ENCODE measurements at regions not wholly inside any gene's neighbourhood (a gene's known extent, or its start where the extent isn't known, plus 50 kb on each side); places are given as distances from the start of the nearest gene placed in this dataset.

DNA sequence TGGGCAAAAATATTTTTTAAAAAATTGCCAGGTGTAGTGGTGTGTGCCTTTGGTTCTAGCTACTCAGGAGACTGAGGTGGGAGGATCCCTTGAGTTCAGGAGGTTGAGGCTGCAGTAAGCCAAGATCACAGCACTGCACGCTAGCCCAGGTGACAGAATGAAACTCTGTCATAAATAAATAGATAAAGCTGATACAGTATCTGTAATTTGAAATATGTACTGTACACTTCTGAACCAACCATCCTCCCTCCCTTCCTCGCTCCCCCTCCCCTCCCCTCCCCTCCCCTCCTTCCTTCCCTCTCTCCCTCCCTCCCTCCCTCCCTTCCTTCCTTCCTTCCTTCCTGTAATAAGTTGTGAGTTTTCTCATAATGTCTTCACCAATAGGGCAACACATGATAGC, 208.4 kb upstream of the RBFOX1 start:
- Histone ChIP-seq H4K20me1 (ENCODE audit: control insufficient read depth, extremely low read depth, insufficient read depth, low read length) (no peaks in the 10 kb centered on the region), H3K4me1 (ENCODE audit: control insufficient read depth, extremely low read depth, insufficient read depth, low read length) (no peaks in the 10 kb centered on the region), H3K4me3 (ENCODE audit: control insufficient read depth in 2 of 3, extremely low read depth in 1 of 3, insufficient read depth in 2 of 3, low read depth in 1 of 3, low read length in 3 of 3) (no peak overlapping the region), H3K9me3 (ENCODE audit: control insufficient read depth, low read depth, low read length) (peaks cover 2% of the 10 kb centered on the region), H3K36me3 (ENCODE audit: control insufficient read depth in 2 of 2, extremely low read depth in 1 of 2, insufficient read depth in 2 of 2, low read length in 2 of 2) (no peaks in the 10 kb centered on the region), H3K27me3 (ENCODE audit: control insufficient read depth, extremely low read depth, insufficient read depth, low read length) (no peaks in the 10 kb centered on the region), H3K9ac (ENCODE audit: control insufficient read depth, extremely low read depth, insufficient read depth, low read length) (no peak overlapping the region), H3K4me2 (ENCODE audit: control insufficient read depth, extremely low read depth, insufficient read depth, low read depth, low read length) (no peak overlapping the region), H2AFZ (ENCODE audit: control insufficient read depth, low read length) (no peak overlapping the region), H3K79me2 (ENCODE audit: control insufficient read depth, insufficient read depth, low read length) (no peaks in the 10 kb centered on the region), H3K27ac (ENCODE audit: control insufficient read depth, insufficient read depth, low read length) (no peak overlapping the region), H3K9me1 (ENCODE audit: control insufficient read depth, extremely low read depth, insufficient read depth, low read length) (no peaks in the 10 kb centered on the region)
- FAIRE-seq (no peak), DNase-seq (ENCODE audit: low read depth, low spot score) (no peak)
- dilution Hi-C loops (cut with MboI; ENCODE audit: extremely low pct_ligation_motif_present, low sequenced_read_pairs): no loop called here
- TF ChIP-seq, protein P1, sequence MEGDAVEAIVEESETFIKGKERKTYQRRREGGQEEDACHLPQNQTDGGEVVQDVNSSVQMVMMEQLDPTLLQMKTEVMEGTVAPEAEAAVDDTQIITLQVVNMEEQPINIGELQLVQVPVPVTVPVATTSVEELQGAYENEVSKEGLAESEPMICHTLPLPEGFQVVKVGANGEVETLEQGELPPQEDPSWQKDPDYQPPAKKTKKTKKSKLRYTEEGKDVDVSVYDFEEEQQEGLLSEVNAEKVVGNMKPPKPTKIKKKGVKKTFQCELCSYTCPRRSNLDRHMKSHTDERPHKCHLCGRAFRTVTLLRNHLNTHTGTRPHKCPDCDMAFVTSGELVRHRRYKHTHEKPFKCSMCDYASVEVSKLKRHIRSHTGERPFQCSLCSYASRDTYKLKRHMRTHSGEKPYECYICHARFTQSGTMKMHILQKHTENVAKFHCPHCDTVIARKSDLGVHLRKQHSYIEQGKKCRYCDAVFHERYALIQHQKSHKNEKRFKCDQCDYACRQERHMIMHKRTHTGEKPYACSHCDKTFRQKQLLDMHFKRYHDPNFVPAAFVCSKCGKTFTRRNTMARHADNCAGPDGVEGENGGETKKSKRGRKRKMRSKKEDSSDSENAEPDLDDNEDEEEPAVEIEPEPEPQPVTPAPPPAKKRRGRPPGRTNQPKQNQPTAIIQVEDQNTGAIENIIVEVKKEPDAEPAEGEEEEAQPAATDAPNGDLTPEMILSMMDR (optimal IDR thresholded peaks at IDR 0.05 in 1 of 3, IDR thresholded peaks at IDR 0.05 in 1 of 3, conservative IDR thresholded peaks at IDR 0.05 in 1 of 3; ENCODE audit: extremely low read depth in 1 of 3, insufficient read depth in 2 of 3, low read length in 3 of 3): no peak
- TF ChIP-seq EZH2 (IDR thresholded peaks at IDR 0.05; ENCODE audit: low read length): no peak

DNA sequence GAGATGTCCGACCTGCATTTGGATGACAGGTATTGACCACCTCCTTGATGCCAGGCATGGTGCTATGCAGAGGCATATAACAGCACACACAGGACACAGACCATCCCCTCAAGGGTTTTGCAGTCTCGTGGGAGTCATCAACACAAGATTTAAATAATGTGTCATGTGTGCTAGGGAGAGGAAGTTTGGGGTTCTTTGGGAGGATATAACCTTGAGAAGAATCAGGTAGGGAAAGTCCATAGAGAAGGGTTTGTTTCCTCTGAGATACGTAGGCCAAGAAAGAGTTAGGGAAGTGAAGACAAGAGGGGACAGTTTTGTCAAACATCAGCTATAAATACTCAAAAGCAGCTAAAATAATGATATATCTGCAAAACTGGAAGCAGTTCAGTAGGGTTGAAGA, 215.9 kb upstream of the RBFOX1 start:
- Histone ChIP-seq H3K79me2 (ENCODE audit: control insufficient read depth, insufficient read depth, low read length) (no peaks in the 10 kb centered on the region), H4K20me1 (ENCODE audit: control insufficient read depth, extremely low read depth, insufficient read depth, low read length) (no peaks in the 10 kb centered on the region), H2AFZ (ENCODE audit: control insufficient read depth, low read length) (no peak overlapping the region), H3K9me3 (ENCODE audit: control insufficient read depth, low read depth, low read length) (no peaks in the 10 kb centered on the region), H3K4me1 (ENCODE audit: control insufficient read depth, extremely low read depth, insufficient read depth, low read length) (no peaks in the 10 kb centered on the region), H3K9me1 (ENCODE audit: control insufficient read depth, extremely low read depth, insufficient read depth, low read length) (no peaks in the 10 kb centered on the region), H3K27me3 (ENCODE audit: control insufficient read depth, extremely low read depth, insufficient read depth, low read length) (no peaks in the 10 kb centered on the region), H3K4me2 (ENCODE audit: control insufficient read depth, extremely low read depth, insufficient read depth, low read depth, low read length) (no peak overlapping the region), H3K9ac (ENCODE audit: control insufficient read depth, extremely low read depth, insufficient read depth, low read length) (no peak overlapping the region), H3K27ac (ENCODE audit: control insufficient read depth, insufficient read depth, low read length) (no peak overlapping the region), H3K4me3 (ENCODE audit: control insufficient read depth in 2 of 3, extremely low read depth in 1 of 3, insufficient read depth in 2 of 3, low read depth in 1 of 3, low read length in 3 of 3) (no peak overlapping the region), H3K36me3 (ENCODE audit: control insufficient read depth in 2 of 2, extremely low read depth in 1 of 2, insufficient read depth in 2 of 2, low read length in 2 of 2) (no peaks in the 10 kb centered on the region)
- no peak for TF ChIP-seq EZH2 (IDR thresholded peaks at IDR 0.05; ENCODE audit: low read length)
- TF ChIP-seq, protein P1 (optimal IDR thresholded peaks at IDR 0.05 in 1 of 3, IDR thresholded peaks at IDR 0.05 in 1 of 3, conservative IDR thresholded peaks at IDR 0.05 in 1 of 3; ENCODE audit: extremely low read depth in 1 of 3, insufficient read depth in 2 of 3, low read length in 3 of 3): no peak
- FAIRE-seq (no peak), DNase-seq (ENCODE audit: low read depth, low spot score) (no peak)
- dilution Hi-C loops (cut with MboI; ENCODE audit: extremely low pct_ligation_motif_present, low sequenced_read_pairs): no loop called here

Data from keratinocyte (primary cell).